GM23338 (cell line): ENCODE measurements at regions not wholly inside any gene's neighbourhood (a gene's known extent, or its start where the extent isn't known, plus 50 kb on each side); places are given as distances from the start of the nearest gene placed in this dataset.

Experiments
- ATAC-seq: fragments of 200-7000 bp; cut with Tn5 transposase; 3 replicates; pipeline ENCODE4 v1.9.1; 2020
- DNase-seq: peaks from one replicate; pipeline ENCODE4 v3.0.0-alpha.2; 2015; ENCODE audit warnings: low spot score
- H2AFZ ChIP-seq: fragments of 200-600 bp; sonication (generic); 2 replicates; pipeline ENCODE4 v1.8.0; 2016; ENCODE audit warnings: antibody characterized with exemption, mild to moderate bottlenecking, moderate library complexity
- H3F3A ChIP-seq: fragments of 200-600 bp; sonication (generic); replicated peaks from 2 replicates; pipeline ENCODE4 v1.8.0; 2017; ENCODE audit warnings: antibody characterized with exemption, mixed run types, low read depth
- H3K27ac ChIP-seq: fragments of 200-600 bp; sonication (generic); 2 replicates; pipeline ENCODE4 v1.6.1; 2016; ENCODE audit warnings: low read depth
- H3K27me3 ChIP-seq: fragments of 200-600 bp; sonication (generic); 2 replicates; pipeline ENCODE4 v1.8.0; 2016; ENCODE audit warnings: mild to moderate bottlenecking, mixed run types, moderate library complexity; ENCODE audit not compliant: insufficient read depth
- H3K36me3 ChIP-seq: fragments of 200-600 bp; sonication (generic); 2 replicates; pipeline ENCODE4 v1.8.0; 2016; ENCODE audit warnings: mild to moderate bottlenecking; ENCODE audit not compliant: insufficient read depth
- H3K4me1 ChIP-seq: fragments of 200-600 bp; sonication (generic); 2 replicates; pipeline ENCODE4 v1.8.0; 2016; ENCODE audit warnings: mild to moderate bottlenecking, moderate library complexity; ENCODE audit not compliant: insufficient read depth
- H3K4me2 ChIP-seq: fragments of 200-600 bp; sonication (generic); 2 replicates; pipeline ENCODE4 v1.7.1; 2017; ENCODE audit warnings: mixed run types
- H3K4me3 ChIP-seq: fragments of 200-600 bp; sonication (generic); 2 replicates; pipeline ENCODE4 v1.6.1; 2016; ENCODE audit warnings: mixed run types
- H3K79me2 ChIP-seq: fragments of 200-600 bp; sonication (generic); replicated peaks from 2 replicates; pipeline ENCODE4 v1.8.0; 2017; ENCODE audit warnings: mild to moderate bottlenecking; ENCODE audit not compliant: insufficient read depth
- H3K9me2 ChIP-seq: fragments of 200-600 bp; sonication (generic); 2 replicates; pipeline ENCODE4 v1.8.0; 2017; ENCODE audit not compliant: insufficient read depth
- H4K20me1 ChIP-seq: fragments of 200-600 bp; sonication (generic); replicated peaks from 2 replicates; pipeline ENCODE4 v1.8.0; 2017; ENCODE audit warnings: mild to moderate bottlenecking; ENCODE audit not compliant: insufficient read depth
- H3K27ac Mint-ChIP-seq: 2 replicates; pipeline ENCODE4 v1.8.0; 2020; ENCODE audit warnings: inconsistent platforms, mild to moderate bottlenecking, moderate library complexity, mixed read lengths
- H3K27me3 Mint-ChIP-seq: 3 replicates; pipeline ENCODE4 v1.8.0; 2022; ENCODE audit warnings: low read depth, mild to moderate bottlenecking, moderate library complexity, mixed read lengths, inconsistent platforms; ENCODE audit not compliant: insufficient read depth, poor library complexity
- H3K36me3 Mint-ChIP-seq: 3 replicates; pipeline ENCODE4 v1.8.0; 2021; ENCODE audit warnings: low read depth, mild to moderate bottlenecking, inconsistent platforms, moderate library complexity, mixed read lengths
- H3K4me1 Mint-ChIP-seq: 3 replicates; pipeline ENCODE4 v1.8.0; 2020; ENCODE audit warnings: mild to moderate bottlenecking, inconsistent platforms, mixed read lengths
- H3K4me3 Mint-ChIP-seq: 3 replicates; pipeline ENCODE4 v1.8.0; 2021; ENCODE audit warnings: moderate library complexity, mild to moderate bottlenecking, inconsistent platforms, mixed read lengths
- H3K9me3 Mint-ChIP-seq: 3 replicates; pipeline ENCODE4 v1.8.0; 2020; ENCODE audit warnings: moderate library complexity, mild to moderate bottlenecking, inconsistent platforms, mixed read lengths
- CREB1 ChIP-seq: fragments of 250-450 bp; sonication (Bioruptor Pico); IDR thresholded peaks from 2 replicates; pipeline ENCODE4 v1.5.0; 2020; ENCODE audit warnings: low read depth, mild to moderate bottlenecking, moderate library complexity
- JUNB ChIP-seq: IDR thresholded peaks from one replicate; pipeline ENCODE4 v1.6.1; 2016; ENCODE audit warnings: antibody characterized with exemption; ENCODE audit not compliant: unreplicated experiment
- NANOG ChIP-seq: IDR thresholded peaks from 2 replicates; pipeline ENCODE4 v1.6.1; 2016; ENCODE audit warnings: antibody characterized with exemption, borderline replicate concordance
- POLR2AphosphoS5 ChIP-seq: IDR thresholded peaks from 2 replicates; pipeline ENCODE4 v1.6.1; 2016; ENCODE audit warnings: antibody characterized with exemption, low read depth
- ZNF114 ChIP-seq: fragments of 250-450 bp; sonication (Bioruptor Pico); IDR thresholded peaks from 2 replicates; pipeline ENCODE4 v1.5.0; 2020; ENCODE audit warnings: mild to moderate bottlenecking, moderate library complexity
- TF ChIP-seq, protein P1 (sequence below): IDR thresholded peaks from 2 replicates; pipeline ENCODE4 v1.6.1; 2016; ENCODE audit warnings: antibody characterized with exemption
- TF ChIP-seq, protein P2 (sequence below), 2 experiments: fragments of 200-600 bp in 1 of 2; sonication (generic) in 1 of 2; conservative IDR thresholded peaks; 2 replicates each; pipeline versions ENCODE4 v1.5.1 to v1.6.1; 2016 to 2017; ENCODE audit warnings: antibody characterized with exemption in 2 of 2, low read depth in 2 of 2, mild to moderate bottlenecking in 2 of 2, moderate library complexity in 1 of 2
- TF ChIP-seq, protein P3 (sequence below): fragments of 250-450 bp; sonication (Bioruptor Pico); IDR thresholded peaks from 2 replicates; pipeline ENCODE4 v1.5.0; 2020; ENCODE audit warnings: mild to moderate bottlenecking, moderate library complexity

DNA sequence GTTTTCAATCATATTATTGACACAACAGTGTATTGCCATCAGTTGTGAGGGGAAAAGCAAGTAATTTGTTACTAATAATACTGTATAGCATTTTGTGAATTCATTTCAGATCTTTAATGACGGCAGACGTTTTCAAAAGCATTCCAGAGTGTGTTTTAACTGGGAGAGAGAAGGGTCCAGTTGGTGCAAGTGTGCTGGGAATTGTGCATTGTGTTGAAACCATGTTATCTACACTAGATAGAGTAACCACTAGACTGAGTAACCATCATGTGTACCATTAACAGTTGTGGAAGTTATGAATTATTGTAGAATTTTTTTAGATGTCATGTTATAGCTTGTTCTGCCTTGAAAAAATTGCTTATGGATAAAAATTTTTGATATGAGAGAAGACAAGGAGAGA is 104.5 kb upstream of the VEGFC start (continued):
- TF ChIP-seq, protein P1, sequence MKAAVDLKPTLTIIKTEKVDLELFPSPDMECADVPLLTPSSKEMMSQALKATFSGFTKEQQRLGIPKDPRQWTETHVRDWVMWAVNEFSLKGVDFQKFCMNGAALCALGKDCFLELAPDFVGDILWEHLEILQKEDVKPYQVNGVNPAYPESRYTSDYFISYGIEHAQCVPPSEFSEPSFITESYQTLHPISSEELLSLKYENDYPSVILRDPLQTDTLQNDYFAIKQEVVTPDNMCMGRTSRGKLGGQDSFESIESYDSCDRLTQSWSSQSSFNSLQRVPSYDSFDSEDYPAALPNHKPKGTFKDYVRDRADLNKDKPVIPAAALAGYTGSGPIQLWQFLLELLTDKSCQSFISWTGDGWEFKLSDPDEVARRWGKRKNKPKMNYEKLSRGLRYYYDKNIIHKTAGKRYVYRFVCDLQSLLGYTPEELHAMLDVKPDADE, result no peak
- no peak for TF ChIP-seq POLR2AphosphoS5
- no peak for TF ChIP-seq CREB1 (CRISPR knock-in tag)
- TF ChIP-seq JUNB, result no peak

DNA sequence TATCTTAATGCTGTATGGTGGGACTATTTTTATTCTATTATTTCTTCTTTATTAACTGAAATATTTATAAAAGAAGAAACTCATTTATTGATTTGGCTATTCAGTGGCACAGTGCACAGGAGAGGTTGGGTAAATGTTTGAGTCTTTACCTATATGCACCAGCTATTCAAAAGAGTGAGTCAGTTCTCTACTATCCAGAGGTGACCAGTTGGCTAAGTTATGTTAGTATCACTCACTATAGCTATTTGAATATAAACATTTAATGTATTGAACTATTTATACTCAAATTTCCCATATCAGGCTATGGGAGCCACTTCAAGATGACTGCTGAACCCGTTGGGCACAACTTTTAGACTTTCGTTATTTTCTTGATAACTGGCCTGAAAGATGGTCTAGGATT is 106.1 kb upstream of the VEGFC start:
- Mint-ChIP-seq H3K4me3 (no peak overlapping the region), H3K27ac (no peak overlapping the region), H3K27me3 (no peaks in the 10 kb centered on the region), H3K36me3 (no peaks in the 10 kb centered on the region), H3K9me3 (no peaks in the 10 kb centered on the region), H3K4me1 (no peaks in the 10 kb centered on the region)
- DNase-seq (no peak), ATAC-seq (no peak)
- Histone ChIP-seq H4K20me1 (no peaks in the 10 kb centered on the region), H3K9me2 (no peaks in the 10 kb centered on the region), H3K36me3 (no peaks in the 10 kb centered on the region), H3K27ac (no peak overlapping the region), H3K4me2 (no peak overlapping the region), H3K4me1 (no peaks in the 10 kb centered on the region), H3F3A (no peaks in the 10 kb centered on the region), H3K27me3 (no peaks in the 10 kb centered on the region), H3K79me2 (no peaks in the 10 kb centered on the region), H3K4me3 (no peak overlapping the region), H2AFZ (no peak overlapping the region)
- TF ChIP-seq JUNB (no peak), ZNF114 (CRISPR knock-in tag) (no peak), POLR2AphosphoS5 (no peak), NANOG (no peak)
- TF ChIP-seq, protein P2, sequence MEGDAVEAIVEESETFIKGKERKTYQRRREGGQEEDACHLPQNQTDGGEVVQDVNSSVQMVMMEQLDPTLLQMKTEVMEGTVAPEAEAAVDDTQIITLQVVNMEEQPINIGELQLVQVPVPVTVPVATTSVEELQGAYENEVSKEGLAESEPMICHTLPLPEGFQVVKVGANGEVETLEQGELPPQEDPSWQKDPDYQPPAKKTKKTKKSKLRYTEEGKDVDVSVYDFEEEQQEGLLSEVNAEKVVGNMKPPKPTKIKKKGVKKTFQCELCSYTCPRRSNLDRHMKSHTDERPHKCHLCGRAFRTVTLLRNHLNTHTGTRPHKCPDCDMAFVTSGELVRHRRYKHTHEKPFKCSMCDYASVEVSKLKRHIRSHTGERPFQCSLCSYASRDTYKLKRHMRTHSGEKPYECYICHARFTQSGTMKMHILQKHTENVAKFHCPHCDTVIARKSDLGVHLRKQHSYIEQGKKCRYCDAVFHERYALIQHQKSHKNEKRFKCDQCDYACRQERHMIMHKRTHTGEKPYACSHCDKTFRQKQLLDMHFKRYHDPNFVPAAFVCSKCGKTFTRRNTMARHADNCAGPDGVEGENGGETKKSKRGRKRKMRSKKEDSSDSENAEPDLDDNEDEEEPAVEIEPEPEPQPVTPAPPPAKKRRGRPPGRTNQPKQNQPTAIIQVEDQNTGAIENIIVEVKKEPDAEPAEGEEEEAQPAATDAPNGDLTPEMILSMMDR (conservative IDR thresholded peaks at IDR 0.05; ENCODE audit: low read depth in 2 of 2), result no peak
- TF ChIP-seq, protein P3, sequence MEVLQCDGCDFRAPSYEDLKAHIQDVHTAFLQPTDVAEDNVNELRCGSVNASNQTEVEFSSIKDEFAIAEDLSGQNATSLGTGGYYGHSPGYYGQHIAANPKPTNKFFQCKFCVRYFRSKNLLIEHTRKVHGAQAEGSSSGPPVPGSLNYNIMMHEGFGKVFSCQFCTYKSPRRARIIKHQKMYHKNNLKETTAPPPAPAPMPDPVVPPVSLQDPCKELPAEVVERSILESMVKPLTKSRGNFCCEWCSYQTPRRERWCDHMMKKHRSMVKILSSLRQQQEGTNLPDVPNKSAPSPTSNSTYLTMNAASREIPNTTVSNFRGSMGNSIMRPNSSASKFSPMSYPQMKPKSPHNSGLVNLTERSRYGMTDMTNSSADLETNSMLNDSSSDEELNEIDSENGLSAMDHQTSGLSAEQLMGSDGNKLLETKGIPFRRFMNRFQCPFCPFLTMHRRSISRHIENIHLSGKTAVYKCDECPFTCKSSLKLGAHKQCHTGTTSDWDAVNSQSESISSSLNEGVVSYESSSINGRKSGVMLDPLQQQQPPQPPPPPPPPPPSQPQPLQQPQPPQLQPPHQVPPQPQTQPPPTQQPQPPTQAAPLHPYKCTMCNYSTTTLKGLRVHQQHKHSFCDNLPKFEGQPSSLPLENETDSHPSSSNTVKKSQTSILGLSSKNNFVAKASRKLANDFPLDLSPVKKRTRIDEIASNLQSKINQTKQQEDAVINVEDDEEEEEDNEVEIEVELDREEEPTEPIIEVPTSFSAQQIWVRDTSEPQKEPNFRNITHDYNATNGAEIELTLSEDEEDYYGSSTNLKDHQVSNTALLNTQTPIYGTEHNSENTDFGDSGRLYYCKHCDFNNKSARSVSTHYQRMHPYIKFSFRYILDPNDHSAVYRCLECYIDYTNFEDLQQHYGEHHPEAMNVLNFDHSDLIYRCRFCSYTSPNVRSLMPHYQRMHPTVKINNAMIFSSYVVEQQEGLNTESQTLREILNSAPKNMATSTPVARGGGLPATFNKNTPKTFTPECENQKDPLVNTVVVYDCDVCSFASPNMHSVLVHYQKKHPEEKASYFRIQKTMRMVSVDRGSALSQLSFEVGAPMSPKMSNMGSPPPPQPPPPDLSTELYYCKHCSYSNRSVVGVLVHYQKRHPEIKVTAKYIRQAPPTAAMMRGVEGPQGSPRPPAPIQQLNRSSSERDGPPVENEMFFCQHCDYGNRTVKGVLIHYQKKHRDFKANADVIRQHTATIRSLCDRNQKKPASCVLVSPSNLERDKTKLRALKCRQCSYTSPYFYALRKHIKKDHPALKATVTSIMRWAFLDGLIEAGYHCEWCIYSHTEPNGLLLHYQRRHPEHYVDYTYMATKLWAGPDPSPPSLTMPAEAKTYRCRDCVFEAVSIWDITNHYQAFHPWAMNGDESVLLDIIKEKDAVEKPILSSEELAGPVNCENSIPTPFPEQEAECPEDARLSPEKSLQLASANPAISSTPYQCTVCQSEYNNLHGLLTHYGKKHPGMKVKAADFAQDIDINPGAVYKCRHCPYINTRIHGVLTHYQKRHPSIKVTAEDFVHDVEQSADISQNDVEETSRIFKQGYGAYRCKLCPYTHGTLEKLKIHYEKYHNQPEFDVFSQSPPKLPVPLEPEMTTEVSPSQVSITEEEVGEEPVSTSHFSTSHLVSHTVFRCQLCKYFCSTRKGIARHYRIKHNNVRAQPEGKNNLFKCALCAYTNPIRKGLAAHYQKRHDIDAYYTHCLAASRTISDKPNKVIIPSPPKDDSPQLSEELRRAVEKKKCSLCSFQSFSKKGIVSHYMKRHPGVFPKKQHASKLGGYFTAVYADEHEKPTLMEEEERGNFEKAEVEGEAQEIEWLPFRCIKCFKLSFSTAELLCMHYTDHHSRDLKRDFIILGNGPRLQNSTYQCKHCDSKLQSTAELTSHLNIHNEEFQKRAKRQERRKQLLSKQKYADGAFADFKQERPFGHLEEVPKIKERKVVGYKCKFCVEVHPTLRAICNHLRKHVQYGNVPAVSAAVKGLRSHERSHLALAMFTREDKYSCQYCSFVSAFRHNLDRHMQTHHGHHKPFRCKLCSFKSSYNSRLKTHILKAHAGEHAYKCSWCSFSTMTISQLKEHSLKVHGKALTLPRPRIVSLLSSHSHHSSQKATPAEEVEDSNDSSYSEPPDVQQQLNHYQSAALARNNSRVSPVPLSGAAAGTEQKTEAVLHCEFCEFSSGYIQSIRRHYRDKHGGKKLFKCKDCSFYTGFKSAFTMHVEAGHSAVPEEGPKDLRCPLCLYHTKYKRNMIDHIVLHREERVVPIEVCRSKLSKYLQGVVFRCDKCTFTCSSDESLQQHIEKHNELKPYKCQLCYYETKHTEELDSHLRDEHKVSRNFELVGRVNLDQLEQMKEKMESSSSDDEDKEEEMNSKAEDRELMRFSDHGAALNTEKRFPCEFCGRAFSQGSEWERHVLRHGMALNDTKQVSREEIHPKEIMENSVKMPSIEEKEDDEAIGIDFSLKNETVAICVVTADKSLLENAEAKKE, result no peak
